NCI-H1694 (cell line): ENCODE measurements at regions not wholly inside any gene's neighbourhood (a gene's known extent, or its start where the extent isn't known, plus 50 kb on each side); places are given as distances from the start of the nearest gene placed in this dataset.

ENCODE experiments used
- DNase-seq: peaks from one replicate; lab custom pipeline; 2025; lab: John Stamatoyannopoulos, UW

- no peak for DNase-seq
Measured at GRCh38 chr14:99099051-99099787, 172.8 kb downstream of the BCL11B start.

DNA sequence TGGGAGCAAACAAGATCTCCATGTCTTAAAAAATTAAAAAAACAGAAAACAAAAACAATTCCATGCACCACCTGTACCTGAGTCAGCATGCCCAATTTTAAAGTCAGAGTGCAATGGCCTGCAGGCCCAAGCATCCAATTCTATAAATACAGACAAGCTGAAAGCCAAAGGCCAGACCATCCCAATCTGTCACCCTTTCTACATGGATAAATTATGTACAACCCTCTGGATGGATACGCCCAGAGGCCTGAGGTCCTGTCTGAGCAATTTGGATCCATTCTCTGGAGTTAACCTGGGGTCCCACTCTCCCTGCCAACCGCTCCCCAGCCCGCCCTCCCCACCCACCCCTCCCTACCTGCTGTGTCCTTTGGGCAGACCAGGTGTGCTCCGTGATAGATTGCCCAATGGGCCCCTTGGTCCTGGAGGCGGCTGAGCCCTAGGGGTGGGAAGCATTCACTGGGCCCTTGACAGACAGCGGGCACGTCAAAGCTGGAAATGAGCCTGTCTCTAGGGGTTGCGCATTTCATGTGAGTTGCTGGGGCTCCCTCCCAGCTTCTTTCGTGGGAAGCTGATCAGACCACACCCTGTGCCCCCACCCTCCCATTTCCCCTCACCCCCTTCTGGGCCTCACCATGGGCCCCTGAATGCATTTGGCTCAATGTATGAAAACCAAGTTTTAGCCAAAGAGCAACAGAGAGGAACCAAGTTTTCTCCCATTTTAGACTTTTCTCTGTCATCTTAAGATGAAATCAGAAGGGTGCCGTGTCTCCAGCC is 171.3 kb downstream of the BCL11B start:
- no peak for DNase-seq

GRCh38 chr14:99101855-99102461 is 170.0 kb downstream of the BCL11B start:
- no peak for DNase-seq

DNA sequence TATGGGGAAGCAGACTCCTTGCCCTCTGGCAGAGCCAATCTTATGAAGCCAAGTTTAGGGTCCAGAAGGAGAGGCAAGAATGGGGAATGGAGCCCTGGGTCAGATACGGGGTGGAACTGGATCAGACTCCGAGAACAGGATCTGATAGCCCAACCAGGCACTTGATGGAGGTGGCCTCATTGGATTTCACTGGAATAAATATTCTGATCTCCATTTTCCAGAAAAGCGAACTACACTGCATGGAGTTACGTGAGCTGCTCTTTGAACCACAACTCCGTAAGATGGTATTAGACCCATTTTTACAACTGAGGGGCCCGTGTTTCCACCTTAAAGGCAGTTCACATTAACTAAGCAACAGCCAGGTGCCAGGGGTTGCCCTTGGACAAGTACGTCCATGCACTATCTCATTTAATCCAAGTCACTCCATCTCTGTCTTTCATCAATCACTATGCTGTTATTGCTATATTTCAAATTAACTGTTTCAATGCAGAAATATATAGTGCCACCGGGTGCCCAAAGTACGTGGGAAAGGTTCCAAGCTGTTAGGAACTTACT is 155.2 kb downstream of the BCL11B start:
- DNase-seq, result no peak

- no peak for DNase-seq
Measured at GRCh38 chr14:99117671-99118045, 154.3 kb downstream of the BCL11B start.

GRCh38 chr14:99118046-99118721 is 153.8 kb downstream of the BCL11B start:
- DNase-seq, result peak; percentile 84

- no peak for DNase-seq
Measured at GRCh38 chr14:99118946-99119345, 153.1 kb downstream of the BCL11B start.
